GM19043 (cell line): ENCODE measurements at regions not wholly inside any gene's neighbourhood (a gene's known extent, or its start where the extent isn't known, plus 50 kb on each side); places are given as distances from the start of the nearest gene placed in this dataset.
"Not testable (repeated sequence)": the region's sequence is repeated elsewhere in the genome, so short reads cannot be mapped to it uniquely, and the experiment has no call there.

Experiments
- ATAC-seq: cut with Tn5 transposase; IDR thresholded peaks from one replicate; pipeline ENCODE4 v1.9.1; 2021; ENCODE audit warnings: low read depth; ENCODE audit not compliant: unreplicated experiment

DNA sequence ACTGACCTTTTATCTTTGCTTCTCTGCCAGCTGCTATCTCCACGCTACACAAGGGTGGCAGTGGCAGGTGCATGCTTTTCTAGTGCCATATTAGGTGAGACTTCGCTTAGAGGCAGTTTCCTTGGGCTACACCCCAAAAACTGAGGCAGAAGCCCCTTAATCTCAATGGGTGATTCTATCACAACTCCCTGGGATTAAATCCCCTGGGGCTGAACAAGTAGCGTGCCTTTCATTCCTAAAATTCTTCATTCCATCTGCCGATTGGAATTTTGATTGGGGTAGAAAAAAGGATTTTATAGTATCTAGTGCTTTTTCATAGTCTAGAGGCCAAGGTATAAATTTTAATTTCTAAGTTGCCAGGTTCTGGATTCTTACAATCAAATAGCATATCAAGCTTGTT is 1040.5 kb upstream of the ACVR2A start:
- ATAC-seq = no peak

DNA sequence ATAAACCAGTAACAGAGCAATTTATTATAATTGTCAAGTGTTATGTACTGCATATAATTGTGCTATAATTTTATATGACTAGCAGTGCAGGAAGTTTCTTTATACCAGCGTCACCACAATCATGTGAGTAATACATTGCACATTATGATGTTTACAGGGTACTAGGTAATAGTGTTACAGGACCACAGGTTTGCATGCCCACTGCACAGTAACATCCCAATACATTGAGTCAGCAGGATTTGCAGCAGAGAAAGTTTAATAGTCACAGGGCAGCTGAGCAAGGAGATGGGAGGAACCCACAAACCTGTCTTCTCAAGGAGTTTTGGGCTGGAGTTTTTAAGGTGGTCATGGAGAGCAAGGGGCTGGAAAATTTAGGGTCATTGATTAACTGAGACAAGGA is 1042.9 kb upstream of the ACVR2A start:
- no peak for ATAC-seq

DNA sequence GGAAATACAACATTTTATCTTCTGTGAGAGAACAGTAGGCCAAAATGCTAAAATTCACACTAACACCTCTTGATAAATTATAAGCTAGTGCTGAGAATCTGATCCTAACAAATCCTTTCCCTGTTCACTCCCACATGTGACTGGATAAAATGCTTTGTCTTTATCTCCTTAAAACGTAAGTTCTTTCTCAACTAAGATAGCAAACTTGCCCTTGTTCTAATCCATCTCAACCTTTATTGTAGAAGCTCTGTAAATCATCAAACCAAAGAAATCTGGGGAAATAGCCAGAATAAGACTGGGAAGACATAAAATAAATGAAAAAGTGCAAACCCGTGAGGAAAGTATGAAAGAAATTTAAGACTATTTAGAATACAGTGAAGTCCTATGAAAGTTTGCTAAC is 1058.4 kb upstream of the ACVR2A start:
- ATAC-seq = no peak

DNA sequence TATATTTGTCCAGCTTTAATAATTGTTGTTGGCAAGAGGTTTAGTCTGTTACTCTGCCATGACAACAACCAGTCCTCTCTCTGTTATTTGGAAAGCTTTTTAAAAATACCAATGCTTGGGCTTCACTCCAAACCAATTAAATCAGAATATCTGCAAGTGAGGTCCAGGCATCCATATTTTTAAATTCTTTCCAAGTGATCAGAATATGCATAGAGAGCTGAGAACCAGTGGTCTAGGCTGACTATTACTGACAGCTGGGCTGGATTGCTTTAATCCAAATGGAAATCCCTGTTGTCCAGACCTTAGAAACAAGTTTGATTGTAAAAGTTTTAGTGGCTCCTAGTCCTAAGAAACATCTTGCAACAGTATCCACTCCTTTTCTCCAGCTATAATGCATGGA is 1059.7 kb upstream of the ACVR2A start:
- no peak for ATAC-seq

DNA sequence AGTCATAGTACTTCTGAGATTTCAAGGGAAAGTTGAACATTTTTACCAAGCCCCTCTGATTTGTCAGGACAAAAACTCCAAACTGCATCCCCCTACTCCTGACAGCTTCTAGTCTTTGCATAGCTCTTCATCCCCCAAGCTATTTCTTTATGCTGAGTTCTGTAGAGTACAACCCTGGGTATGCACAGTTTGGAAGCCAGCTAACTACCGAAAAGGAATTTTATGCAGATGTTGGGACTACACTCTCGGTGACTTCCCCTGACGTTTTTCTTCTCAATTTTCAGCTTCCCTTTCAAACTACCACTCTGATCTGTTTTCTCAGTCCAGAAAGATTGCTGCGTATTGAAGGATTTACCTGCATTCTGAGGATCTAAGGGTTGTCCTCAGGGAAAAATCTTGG is 1060.2 kb upstream of the ACVR2A start:
- no peak for ATAC-seq

DNA sequence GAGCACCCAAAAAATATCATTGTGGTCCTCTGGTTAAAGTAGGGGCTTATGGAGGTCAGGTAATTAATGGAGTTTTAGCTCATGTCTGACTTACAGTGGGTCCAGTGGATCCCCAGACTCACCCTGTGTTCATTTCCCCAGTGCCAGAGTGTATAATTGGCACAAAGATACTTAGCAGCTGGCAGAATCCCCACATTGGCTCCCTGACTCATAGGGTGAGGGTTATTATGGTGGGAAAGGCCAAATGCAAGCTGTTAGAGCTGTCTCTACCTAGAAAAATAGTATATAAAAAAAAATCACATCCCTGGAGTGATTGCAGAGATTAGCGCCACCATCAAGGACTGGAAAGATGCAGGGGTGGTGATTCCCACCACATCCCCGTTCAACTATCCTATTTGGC is 1067.6 kb upstream of the ACVR2A start:
- no peak for ATAC-seq

DNA sequence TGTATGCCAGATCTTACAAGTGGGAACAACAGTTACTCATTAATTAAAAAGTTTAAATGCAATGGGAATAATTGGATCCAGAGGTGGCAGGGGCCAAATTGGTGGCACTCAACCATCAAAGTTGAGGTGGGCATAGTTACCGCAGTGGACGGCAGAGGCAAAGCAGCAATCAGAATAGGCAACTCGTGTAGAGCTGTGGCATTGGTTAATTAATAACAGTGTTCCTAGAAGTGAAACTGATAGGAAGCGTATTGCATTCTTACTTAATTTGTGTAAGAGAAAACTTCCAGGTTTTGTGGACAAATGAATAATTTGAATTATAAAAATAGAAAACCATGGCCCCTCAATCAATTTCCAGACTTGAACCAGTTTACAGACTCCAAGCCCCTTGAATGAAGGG is 1068.2 kb upstream of the ACVR2A start:
- no peak for ATAC-seq

DNA sequence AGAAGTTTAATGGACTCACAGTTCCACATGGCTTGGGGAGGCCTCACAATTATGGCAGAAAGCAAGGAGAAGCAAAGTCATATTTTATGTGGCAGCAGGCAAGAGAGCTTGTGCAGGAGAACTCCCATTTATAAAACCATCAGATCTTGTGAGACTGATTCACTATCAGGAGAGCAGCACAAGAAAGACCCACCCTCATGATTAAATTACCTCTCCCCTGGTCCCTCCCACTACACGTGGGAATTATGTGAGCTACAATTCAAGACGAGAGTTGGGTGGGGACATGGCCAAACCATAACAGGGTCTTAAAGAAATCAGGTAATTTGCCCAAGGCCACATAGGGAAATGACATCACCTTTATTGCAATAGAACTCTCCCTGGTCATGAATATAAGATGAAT is 1073.3 kb upstream of the ACVR2A start:
- ATAC-seq = no peak

DNA sequence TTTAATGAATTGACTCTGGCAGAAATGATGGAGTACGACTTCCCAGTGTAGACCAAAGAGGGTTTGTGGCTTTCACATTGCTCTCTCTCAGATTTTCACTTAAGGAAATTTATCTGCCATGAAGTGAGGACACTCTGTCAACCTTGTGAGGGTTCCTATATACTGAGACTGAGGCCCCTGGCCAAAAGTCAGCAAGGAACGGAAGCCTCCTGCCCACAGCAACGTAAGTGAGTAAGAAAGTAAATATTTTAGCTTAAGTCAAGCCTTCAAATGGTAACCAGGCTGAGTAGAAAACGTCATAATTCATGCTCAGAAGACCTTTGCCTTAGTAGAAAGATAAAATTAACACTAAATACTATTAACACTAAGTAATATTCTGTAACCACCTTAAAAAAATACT is 1080.5 kb upstream of the ACVR2A start:
- no peak for ATAC-seq

DNA sequence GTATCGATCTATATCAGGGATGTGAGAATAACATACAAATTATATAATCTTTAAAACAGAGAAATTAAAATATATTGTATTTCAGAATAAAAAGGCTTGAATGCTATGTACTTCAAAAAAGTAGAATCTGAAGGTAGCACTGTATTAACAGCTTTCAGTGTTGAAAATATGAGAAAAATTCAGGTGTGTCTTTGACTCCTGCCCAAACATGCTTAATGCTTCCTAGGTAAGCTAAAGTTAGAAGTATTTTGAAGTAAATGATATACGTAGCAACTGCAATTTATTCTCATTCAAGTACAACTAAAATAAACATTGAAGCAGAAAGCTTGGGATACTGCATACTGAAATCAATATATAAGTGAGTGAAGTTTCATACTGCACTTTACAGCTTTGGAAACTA is 1082.0 kb upstream of the ACVR2A start:
- no peak for ATAC-seq

DNA sequence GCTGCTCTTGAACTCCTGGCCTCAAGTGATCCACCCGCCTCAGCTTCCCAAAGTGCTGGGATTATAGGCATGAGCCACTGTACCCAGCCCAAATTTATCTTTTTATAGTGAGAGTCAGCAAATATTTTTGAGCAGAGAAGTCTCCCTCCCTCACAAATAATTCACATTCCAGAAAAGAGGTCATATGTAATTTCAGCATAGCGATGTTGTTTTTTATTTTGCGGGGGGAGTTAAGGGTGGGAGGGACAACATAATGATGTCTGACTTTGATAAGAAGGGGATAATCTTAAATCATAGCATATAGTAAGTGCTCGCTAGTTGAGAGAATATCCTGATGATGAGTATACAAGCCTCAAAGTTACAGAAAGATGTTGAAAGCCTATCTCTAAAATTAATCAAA is 1090.2 kb upstream of the ACVR2A start:
- no peak for ATAC-seq

DNA sequence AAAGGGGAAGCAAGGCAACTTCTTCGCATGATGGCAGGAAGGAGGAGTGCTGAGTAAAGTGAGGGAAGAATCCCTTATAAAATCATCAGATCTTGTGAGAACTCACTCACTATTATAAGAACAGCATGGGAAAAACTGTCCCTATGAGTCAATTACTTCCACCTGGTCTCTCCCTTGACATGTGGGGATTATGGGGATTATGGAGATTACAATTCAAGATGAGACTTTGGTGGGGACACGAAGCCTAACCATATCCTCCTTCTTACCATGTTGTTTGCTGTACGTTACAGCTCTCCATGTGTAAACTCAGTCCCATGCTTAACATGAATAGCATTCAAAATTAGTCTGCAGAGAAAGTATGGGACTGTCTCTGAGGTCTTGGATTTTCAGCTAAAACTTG is 1096.8 kb upstream of the ACVR2A start:
- no peak for ATAC-seq

DNA sequence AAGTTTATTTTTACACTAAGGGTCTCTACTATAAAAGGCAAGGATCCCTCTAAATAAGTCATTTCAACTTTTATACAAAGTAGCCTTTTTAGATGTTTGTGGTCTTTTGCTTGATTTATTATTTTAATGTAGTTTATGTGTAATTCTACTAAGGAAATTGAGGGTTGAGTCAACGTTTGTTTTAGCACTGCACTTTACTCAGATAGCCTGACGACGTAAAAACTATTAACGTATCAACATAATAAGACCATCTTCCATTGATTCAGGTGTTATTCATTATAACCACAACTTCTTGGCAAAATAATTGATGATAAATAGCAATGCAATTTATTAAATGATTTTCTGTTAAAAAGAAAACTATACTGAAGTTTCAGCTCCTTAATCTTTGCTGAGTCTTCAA is 1103.6 kb upstream of the ACVR2A start:
- ATAC-seq = no peak

DNA sequence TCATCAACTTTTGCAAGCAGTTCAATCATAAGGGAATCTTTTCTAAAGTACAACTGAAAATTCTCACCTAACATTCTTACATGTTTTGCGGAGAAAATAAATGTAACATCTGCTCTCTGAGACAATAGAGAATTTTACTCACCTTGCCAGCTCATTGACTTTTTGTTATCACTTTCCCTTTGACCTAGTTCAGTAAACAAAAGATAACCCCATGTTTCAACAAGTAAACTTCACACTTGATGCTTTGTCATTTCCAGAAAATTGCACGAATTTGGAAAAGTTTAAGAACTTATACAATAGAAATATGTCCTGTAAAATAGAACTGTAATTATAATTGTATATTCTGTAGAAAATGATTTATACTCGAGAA is 1110.0 kb upstream of the ACVR2A start:
- ATAC-seq = no peak

DNA sequence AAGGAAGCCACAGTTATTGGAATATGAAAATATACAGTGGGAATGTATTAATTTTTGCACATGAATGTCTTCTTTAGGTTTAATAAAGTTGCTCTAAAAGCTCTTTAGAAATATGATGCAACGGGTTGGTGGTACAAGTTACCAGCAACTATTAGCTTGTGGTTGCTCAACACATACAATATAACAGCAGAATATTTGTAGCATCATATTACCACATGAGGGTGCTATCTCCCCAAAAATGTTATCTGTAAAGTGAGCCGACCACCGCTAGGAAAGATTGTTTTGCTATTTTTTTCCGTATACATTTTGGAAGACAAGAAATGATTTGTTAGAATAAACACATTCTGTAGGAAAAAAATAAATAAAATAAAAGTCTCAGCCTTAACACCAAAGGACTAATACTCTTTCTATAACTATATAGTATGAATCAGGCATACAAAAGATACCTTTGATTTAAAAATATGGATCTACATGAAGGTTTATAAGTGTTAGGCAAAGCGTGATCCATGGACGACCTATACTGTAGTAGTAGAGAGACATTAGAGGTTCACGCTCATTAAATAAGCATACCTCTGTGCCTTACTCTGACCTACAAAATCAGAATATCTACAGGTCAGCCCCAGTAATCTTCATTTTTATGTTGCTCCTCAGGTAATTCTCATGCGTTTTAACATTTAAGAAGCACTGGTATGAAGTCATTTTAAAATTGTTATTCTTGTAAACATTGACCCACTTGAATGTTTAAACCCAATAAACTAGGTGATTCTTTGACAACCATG is 1110.6 kb upstream of the ACVR2A start:
- no peak for ATAC-seq

DNA sequence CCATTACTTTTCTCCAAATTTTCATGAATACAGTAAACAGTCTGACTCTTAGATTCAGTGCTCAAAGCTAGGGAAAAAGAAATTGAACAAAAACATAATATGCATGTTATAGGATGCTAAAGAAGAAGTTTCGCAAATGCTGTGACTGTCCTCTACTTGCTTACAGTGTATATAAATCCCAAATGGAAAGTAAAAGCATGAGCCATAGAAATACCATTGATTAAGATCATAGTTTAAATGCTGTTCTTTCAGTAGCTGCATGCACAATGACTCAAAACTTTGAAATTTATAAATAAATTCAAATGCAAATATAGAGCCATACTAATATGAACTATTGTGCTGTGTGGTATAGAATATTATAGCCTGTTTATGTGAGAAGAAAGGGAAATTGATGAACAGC is 1113.9 kb upstream of the ACVR2A start:
- ATAC-seq = no peak

DNA sequence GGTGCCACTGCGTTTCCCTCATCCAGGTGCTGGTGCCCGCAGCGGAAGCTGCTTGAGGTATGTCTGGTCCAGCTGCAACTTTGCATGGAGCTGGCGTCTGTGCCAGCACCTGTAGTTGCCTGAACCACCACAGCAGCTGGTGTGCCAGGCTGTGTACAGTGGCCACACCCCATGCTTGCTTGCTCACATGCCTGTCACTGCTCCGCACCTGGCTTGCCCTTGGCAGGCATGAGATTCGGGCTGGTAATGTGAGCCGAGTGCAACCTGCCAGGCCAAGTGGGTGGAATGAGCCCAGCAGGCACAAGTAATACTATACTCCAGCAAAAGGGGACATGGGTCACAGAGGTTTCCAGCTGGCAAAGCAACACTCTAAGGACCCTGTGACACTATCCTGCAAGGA is 1123.3 kb upstream of the ACVR2A start:
- no peak for ATAC-seq

DNA sequence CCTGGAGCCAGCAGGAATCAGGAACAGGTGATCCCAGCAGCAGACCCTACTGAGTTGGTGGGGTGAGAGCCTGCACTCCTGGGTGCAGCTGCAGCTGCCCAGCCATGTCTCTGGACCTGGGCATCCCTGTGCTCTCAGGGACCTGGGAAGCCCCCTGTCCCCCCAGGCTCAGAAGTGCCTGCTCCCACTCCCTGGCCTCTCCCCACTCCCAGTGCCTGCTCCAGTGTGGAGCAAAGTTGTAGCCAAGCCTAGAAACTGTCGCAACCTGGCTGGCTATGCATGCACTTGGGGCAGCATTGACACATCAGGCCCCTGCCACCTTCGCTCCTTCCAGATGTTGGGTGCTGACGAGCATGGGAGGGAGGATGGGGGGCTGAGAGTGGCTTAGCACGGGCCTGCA is 1124.7 kb upstream of the ACVR2A start:
- ATAC-seq = no peak

DNA sequence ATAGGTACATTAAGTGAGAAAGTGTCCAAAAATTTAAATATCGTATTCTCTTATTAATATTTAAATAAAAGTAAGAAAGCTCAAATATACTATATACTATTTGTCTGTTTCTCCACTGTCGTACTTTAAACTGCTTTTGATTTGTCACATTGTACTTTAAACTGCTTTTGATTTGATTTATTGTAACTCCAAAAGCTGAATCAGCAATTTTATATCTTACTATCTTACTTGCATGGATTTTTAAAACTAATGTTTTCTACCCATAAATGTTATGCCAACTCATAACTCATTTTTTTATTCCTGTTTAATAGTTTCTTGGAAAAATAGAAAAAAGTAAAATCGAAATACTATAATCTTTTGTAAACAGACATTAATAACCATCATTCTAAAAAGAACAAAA is 1128.2 kb upstream of the ACVR2A start:
- no peak for ATAC-seq

DNA sequence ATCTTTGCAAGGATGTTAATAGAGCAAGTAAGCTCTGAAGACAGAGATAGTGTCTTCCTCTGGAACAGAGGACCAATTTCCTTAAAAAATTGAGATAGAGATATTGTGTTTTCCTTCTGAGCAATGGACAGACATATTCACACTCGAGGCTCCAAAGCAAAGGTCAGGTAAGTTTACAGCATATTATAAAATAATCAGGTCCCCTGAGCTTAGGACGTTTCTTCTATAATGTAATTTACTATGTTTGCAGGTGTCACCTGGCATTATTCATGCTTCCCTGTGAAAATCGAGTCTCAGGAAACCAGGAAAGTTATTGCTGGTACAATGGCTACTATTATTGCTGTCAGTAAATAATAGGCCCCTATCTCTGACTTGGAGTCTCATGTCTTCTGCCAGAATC is 1135.8 kb upstream of the ACVR2A start:
- ATAC-seq = no peak

DNA sequence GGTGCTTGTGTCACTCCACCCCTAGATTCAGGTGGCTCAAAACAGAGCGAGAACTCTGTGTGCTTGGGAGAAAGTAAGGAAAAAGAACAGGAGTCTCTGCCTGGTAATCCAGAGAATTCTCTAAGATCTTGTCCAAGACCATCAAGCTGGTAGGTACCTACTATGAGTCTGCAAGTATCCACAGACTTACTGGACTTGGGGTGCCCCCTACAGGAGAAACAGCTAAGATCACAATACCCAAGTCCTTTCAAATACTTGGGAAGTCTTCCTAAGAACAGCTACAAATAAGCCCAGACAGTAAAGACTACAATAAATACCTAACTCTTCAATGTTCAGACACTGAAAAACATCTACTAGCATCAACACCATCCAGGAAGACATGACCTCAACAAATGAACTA is 1143.6 kb upstream of the ACVR2A start:
- ATAC-seq = no peak

DNA sequence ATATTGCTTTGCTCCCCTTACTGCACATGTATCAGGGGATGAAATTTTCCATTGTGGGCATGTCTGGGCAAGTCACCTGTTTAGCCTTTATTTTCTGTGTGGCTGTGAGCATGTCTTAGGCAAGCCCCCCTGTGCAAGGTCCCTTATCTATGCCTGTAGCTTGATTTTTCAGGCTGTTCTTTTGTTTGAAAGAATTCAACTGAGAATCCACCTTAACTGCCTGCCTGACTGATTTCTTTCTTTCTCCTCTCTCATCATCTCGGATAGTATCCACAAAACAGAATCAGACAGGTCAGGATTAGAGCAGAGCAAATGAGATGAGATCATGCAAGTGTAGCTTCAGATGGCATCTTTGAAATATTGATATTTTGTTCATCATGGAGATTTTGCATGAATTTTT is 1147.5 kb upstream of the ACVR2A start:
- ATAC-seq = no peak

DNA sequence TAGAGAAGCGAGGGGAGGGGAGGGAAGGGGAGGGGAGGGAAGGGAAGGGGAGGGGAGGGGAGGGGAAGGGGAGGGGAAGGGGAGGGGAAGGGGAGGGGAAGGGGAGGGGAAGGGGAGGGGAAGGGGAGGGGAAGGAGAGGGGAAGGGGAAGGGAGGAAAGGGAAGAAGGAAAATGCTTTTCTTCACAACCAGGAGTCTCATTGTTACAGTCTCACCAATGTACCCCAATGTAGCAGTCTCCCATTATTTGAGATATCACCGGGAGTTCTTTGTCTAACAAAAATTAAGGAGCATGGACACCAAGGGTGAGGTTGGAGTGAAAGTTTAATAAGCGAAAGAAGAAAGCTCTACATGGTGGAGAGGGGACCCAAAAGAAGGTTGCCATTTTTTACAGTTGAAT is 1148.0 kb upstream of the ACVR2A start:
- not testable (repeated sequence) for ATAC-seq
